ENCODE measurements at regions not wholly inside any gene's neighbourhood (a gene's known extent, or its start where the extent isn't known, plus 50 kb on each side); places are given as distances from the start of the nearest gene placed in this dataset.

DNA sequence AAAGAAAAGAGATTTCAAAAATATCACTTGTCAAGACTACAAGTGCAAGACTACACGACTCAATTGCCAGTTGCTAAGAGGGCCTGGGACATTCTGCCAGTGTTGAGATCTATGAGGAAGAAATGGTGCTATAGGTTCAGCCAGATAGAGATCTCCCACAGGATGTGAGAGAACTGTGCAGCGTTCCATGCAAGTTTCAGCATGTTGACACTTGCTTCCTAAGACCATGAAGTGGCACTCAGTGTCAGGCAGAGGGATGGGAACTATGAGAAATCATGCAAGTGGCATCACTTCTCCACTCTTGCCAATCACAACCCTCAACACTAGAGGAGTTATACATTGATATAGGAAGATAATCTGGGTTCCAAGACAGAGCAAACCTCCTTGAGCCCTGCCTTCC, 210.3 kb downstream of the CHRM2 start (continued):
- TF ChIP-seq, protein P1, sequence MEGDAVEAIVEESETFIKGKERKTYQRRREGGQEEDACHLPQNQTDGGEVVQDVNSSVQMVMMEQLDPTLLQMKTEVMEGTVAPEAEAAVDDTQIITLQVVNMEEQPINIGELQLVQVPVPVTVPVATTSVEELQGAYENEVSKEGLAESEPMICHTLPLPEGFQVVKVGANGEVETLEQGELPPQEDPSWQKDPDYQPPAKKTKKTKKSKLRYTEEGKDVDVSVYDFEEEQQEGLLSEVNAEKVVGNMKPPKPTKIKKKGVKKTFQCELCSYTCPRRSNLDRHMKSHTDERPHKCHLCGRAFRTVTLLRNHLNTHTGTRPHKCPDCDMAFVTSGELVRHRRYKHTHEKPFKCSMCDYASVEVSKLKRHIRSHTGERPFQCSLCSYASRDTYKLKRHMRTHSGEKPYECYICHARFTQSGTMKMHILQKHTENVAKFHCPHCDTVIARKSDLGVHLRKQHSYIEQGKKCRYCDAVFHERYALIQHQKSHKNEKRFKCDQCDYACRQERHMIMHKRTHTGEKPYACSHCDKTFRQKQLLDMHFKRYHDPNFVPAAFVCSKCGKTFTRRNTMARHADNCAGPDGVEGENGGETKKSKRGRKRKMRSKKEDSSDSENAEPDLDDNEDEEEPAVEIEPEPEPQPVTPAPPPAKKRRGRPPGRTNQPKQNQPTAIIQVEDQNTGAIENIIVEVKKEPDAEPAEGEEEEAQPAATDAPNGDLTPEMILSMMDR (IDR thresholded peaks at IDR 0.05; ENCODE audit: low read depth, low read length, missing input control), result no peak
- TF ChIP-seq JUND (IDR thresholded peaks at IDR 0.05) (no peak), YY1 (IDR thresholded peaks at IDR 0.05) (no peak), GABPA (IDR thresholded peaks at IDR 0.05 in 1 of 2, conservative IDR thresholded peaks at IDR 0.05 in 1 of 2) (no peak), RXRA (IDR thresholded peaks at IDR 0.05) (no peak), FOXA2 (IDR thresholded peaks at IDR 0.05) (no peak)
- TF ChIP-seq, protein P2, sequence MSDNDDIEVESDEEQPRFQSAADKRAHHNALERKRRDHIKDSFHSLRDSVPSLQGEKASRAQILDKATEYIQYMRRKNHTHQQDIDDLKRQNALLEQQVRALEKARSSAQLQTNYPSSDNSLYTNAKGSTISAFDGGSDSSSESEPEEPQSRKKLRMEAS (IDR thresholded peaks at IDR 0.05), result no peak

DNA sequence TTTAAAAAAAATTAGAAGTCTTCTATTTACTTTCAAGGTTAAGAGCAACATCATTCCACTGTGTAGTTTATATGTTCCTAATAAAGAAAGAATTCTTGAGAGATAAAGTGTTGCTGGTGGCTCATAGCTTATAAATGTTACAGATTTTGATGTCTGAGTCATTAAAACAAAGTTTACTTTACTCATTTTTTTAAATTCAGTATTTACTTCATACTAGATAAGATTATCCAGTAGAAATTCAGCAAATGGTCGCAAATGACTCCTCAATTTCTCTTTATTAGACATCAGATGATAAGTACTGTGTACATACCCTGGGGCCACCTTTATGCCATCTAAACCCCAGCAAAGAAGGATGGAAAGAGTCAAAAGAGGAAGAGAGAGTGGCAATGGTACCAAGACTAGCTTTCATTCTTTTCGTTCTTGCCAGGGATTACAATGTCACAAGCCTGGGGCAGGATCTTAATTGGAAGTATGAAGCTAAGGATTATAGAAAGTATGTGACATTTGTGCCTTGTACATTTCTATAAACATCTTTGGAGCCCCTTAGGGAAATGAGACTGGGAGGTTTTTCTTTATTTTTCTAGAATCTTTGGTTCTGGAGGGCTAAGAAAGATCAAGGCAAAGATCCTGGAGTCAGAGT, 206.1 kb downstream of the CHRM2 start:
- Histone ChIP-seq H3K27me3 (ENCODE audit: control insufficient read depth in 4 of 4, insufficient read depth in 4 of 4, low read length in 3 of 4) (no peaks in the 10 kb centered on the region), H3K9me3 (ENCODE audit: control insufficient read depth in 4 of 4, low read length in 3 of 4) (no peaks in the 10 kb centered on the region), H3K27ac (ENCODE audit: low read depth in 1 of 2, low read length in 2 of 2) (no peak overlapping the region), H3K9ac (ENCODE audit: low read depth in 1 of 2, low read length in 2 of 2) (no peak overlapping the region), H3K36me3 (ENCODE audit: control insufficient read depth in 4 of 4, insufficient read depth in 3 of 4, low read depth in 1 of 4, low read length in 3 of 4) (no peaks in the 10 kb centered on the region), H3K4me3 (ENCODE audit: low read depth in 1 of 3, low read length in 3 of 3) (no peak overlapping the region), H3K4me1 (ENCODE audit: control insufficient read depth in 4 of 4, insufficient read depth in 4 of 4, low read length in 3 of 4) (no peaks in the 10 kb centered on the region)
- no peak for TF ChIP-seq HNF4A (conservative IDR thresholded peaks at IDR 0.05)
- TF ChIP-seq EGR1 (IDR thresholded peaks at IDR 0.05; ENCODE audit: low read depth in 2 of 2), result no peak
- TF ChIP-seq GABPA (IDR thresholded peaks at IDR 0.05 in 1 of 2, conservative IDR thresholded peaks at IDR 0.05 in 1 of 2), result no peak
- no peak for TF ChIP-seq YY1 (IDR thresholded peaks at IDR 0.05)
- TF ChIP-seq SP1 (IDR thresholded peaks at IDR 0.05), result no peak
- no peak for TF ChIP-seq NR2F2 (IDR thresholded peaks at IDR 0.05)
- TF ChIP-seq RXRA (IDR thresholded peaks at IDR 0.05), result no peak
- no peak for TF ChIP-seq FOXA1 (IDR thresholded peaks at IDR 0.05)
- TF ChIP-seq, protein P3, sequence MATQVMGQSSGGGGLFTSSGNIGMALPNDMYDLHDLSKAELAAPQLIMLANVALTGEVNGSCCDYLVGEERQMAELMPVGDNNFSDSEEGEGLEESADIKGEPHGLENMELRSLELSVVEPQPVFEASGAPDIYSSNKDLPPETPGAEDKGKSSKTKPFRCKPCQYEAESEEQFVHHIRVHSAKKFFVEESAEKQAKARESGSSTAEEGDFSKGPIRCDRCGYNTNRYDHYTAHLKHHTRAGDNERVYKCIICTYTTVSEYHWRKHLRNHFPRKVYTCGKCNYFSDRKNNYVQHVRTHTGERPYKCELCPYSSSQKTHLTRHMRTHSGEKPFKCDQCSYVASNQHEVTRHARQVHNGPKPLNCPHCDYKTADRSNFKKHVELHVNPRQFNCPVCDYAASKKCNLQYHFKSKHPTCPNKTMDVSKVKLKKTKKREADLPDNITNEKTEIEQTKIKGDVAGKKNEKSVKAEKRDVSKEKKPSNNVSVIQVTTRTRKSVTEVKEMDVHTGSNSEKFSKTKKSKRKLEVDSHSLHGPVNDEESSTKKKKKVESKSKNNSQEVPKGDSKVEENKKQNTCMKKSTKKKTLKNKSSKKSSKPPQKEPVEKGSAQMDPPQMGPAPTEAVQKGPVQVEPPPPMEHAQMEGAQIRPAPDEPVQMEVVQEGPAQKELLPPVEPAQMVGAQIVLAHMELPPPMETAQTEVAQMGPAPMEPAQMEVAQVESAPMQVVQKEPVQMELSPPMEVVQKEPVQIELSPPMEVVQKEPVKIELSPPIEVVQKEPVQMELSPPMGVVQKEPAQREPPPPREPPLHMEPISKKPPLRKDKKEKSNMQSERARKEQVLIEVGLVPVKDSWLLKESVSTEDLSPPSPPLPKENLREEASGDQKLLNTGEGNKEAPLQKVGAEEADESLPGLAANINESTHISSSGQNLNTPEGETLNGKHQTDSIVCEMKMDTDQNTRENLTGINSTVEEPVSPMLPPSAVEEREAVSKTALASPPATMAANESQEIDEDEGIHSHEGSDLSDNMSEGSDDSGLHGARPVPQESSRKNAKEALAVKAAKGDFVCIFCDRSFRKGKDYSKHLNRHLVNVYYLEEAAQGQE (IDR thresholded peaks at IDR 0.05), result no peak
- no peak for TF ChIP-seq RAD21 (IDR thresholded peaks at IDR 0.05)
- no peak for TF ChIP-seq HNF4G (IDR thresholded peaks at IDR 0.05)
- TF ChIP-seq, protein P1 (IDR thresholded peaks at IDR 0.05; ENCODE audit: low read depth, low read length, missing input control), result no peak
- TF ChIP-seq TAF1 (conservative IDR thresholded peaks at IDR 0.05), result no peak
- TF ChIP-seq, protein P4, sequence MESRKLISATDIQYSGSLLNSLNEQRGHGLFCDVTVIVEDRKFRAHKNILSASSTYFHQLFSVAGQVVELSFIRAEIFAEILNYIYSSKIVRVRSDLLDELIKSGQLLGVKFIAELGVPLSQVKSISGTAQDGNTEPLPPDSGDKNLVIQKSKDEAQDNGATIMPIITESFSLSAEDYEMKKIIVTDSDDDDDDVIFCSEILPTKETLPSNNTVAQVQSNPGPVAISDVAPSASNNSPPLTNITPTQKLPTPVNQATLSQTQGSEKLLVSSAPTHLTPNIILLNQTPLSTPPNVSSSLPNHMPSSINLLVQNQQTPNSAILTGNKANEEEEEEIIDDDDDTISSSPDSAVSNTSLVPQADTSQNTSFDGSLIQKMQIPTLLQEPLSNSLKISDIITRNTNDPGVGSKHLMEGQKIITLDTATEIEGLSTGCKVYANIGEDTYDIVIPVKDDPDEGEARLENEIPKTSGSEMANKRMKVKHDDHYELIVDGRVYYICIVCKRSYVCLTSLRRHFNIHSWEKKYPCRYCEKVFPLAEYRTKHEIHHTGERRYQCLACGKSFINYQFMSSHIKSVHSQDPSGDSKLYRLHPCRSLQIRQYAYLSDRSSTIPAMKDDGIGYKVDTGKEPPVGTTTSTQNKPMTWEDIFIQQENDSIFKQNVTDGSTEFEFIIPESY (IDR thresholded peaks at IDR 0.05), result no peak
- 59% methylated on average over 2 of the region's 2 CpGs for WGBS
- no peak for DNase-seq (ENCODE audit: low spot score)

Data from liver (tissue), 8 donors.